HCT116 (cell line): ENCODE measurements at regions not wholly inside any gene's neighbourhood (a gene's known extent, or its start where the extent isn't known, plus 50 kb on each side); places are given as distances from the start of the nearest gene placed in this dataset.

Source experiments
- ELF1 ChIP-seq: IDR thresholded peaks from 2 replicates; pipeline ENCODE4 v1.6.1; 2012; ENCODE audit warnings: low read depth, borderline replicate concordance
- EZH2 ChIP-seq: fragments of 200-600 bp; sonication (generic); IDR thresholded peaks from 2 replicates; pipeline ENCODE4 v1.6.1; 2017; ENCODE audit warnings: antibody characterized with exemption, mixed run types
- EZH2phosphoT487 ChIP-seq: fragments of 200-600 bp; IDR thresholded peaks from 2 replicates; pipeline ENCODE4 v1.6.1; 2018; ENCODE audit warnings: antibody characterized with exemption, borderline replicate concordance
- JUND ChIP-seq: IDR thresholded peaks from 2 replicates; pipeline ENCODE4 v1.6.1; 2012
- POLR2AphosphoS5 ChIP-seq: IDR thresholded peaks from 2 replicates; pipeline ENCODE4 v1.6.1; 2011; ENCODE audit warnings: mild to moderate bottlenecking, low read depth, low read length, moderate library complexity
- TF ChIP-seq, protein P1 (sequence below), 3 experiments: fragments of 200-600 bp in 1 of 3; sonication (generic) in 1 of 3; IDR thresholded peaks in 2 of 3; conservative IDR thresholded peaks in 1 of 3; 2 replicates each; pipeline ENCODE4 v1.5.1; 2012 to 2017; ENCODE audit warnings: low read depth in 2 of 3, low read length in 2 of 3, antibody characterized with exemption in 1 of 3, borderline replicate concordance in 1 of 3, control low read depth in 1 of 3, mild to moderate bottlenecking in 1 of 3, mixed read lengths in 1 of 3, mixed run types in 1 of 3, moderate library complexity in 1 of 3; ENCODE audit not compliant: insufficient read depth in 1 of 3
- TF ChIP-seq, protein P2 (sequence below): IDR thresholded peaks from 2 replicates; pipeline ENCODE4 v1.6.1; 2012

DNA sequence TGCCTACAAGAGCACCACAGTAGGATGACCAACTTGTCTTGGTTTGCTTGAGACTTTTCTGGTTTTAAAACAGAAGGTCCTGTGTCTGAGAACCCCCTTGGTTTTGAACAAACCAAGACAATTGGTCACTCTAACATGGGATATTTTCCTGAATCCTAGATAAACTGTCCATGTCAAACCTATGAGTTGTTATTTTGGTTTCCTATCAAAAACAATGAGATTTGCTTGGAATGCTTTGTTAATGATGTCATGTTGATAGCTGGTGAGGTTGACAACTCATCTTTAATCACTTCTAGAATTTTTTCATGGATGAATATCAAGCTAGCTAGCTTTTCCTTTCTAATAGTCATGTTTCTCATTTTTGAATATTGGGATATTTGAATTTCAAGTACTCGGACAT lies 518.3 kb upstream of the ARX start:
- TF ChIP-seq ELF1: no peak
- TF ChIP-seq, protein P1, sequence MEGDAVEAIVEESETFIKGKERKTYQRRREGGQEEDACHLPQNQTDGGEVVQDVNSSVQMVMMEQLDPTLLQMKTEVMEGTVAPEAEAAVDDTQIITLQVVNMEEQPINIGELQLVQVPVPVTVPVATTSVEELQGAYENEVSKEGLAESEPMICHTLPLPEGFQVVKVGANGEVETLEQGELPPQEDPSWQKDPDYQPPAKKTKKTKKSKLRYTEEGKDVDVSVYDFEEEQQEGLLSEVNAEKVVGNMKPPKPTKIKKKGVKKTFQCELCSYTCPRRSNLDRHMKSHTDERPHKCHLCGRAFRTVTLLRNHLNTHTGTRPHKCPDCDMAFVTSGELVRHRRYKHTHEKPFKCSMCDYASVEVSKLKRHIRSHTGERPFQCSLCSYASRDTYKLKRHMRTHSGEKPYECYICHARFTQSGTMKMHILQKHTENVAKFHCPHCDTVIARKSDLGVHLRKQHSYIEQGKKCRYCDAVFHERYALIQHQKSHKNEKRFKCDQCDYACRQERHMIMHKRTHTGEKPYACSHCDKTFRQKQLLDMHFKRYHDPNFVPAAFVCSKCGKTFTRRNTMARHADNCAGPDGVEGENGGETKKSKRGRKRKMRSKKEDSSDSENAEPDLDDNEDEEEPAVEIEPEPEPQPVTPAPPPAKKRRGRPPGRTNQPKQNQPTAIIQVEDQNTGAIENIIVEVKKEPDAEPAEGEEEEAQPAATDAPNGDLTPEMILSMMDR (IDR thresholded peaks at IDR 0.05 in 2 of 3, conservative IDR thresholded peaks at IDR 0.05 in 1 of 3; ENCODE audit: borderline replicate concordance in 1 of 3, insufficient read depth in 1 of 3, low read depth in 2 of 3, low read length in 2 of 3): no peak
- TF ChIP-seq, protein P2, sequence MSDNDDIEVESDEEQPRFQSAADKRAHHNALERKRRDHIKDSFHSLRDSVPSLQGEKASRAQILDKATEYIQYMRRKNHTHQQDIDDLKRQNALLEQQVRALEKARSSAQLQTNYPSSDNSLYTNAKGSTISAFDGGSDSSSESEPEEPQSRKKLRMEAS: no peak
- TF ChIP-seq POLR2AphosphoS5: no peak
- no peak for TF ChIP-seq JUND
- no peak for TF ChIP-seq EZH2
- no peak for TF ChIP-seq EZH2phosphoT487
